GM12878 (cell line): ENCODE measurements at regions not wholly inside any gene's neighbourhood (a gene's known extent, or its start where the extent isn't known, plus 50 kb on each side); places are given as distances from the start of the nearest gene placed in this dataset.

Experiments
- ATAC-seq: fragments of 200-7000 bp; cut with Tn5 transposase; 3 replicates; pipeline ENCODE4 v1.9.1; 2020; ENCODE audit warnings: mild to moderate bottlenecking, moderate library complexity
- BruUV-seq: library from RNA; stranded (reverse); fragments of 400-500 nt; replicated peaks from 2 replicates; lab custom pipeline; 2021; lab: Mats Ljungman, UMichigan
- CTCF ChIA-PET: fragments of 300-600 bp; sonication (Branson Sonifier 250); formaldehyde crosslinking; extraction: SDS; loops from one replicate; lab custom pipeline; 2021; ENCODE audit warnings: inconsistent platforms; lab: Yijun Ruan, JAX
- POLR2A ChIA-PET: fragments of 350-600 bp; formaldehyde crosslinking; extraction: SDS; loops from one replicate; lab custom pipeline; 2021; ENCODE audit warnings: inconsistent platforms; lab: Charles Lee
- RAD21 ChIA-PET: fragments of 300-600 bp; sonication (Branson Sonifier 250); formaldehyde crosslinking; loops from one replicate; lab custom pipeline; 2023; ENCODE audit warnings: antibody characterized with exemption; ENCODE audit not compliant: unreplicated experiment; lab: Charles Lee
- SMC1A ChIA-PET: fragments of 300-600 bp; sonication (Branson Sonifier 250); formaldehyde crosslinking; loops from one replicate; lab custom pipeline; 2023; ENCODE audit not compliant: unreplicated experiment, uncharacterized antibody; lab: Charles Lee
- DNase-seq: peaks from one replicate; pipeline ENCODE4 v3.0.0-alpha.2; 2011; ENCODE audit warnings: low read depth, low spot score
- FAIRE-seq: peaks from 3 replicates; lab custom pipeline; 2011; peaks lifted over from hg19 to GRCh38; lab: Jason Lieb, UNC
- H2AFZ ChIP-seq: 2 replicates; pipeline ENCODE4 v1.6.0; 2011; ENCODE audit warnings: low read depth, low read length, control low read depth; ENCODE audit not compliant: control insufficient read depth
- H3K27ac ChIP-seq: 2 replicates; pipeline ENCODE4 v1.5.1; 2011; ENCODE audit warnings: control low read depth; ENCODE audit not compliant: control insufficient read depth, insufficient read depth
- H3K27me3 ChIP-seq, 2 experiments: replicated peaks in 1 of 2; 2 replicates each; pipeline versions ENCODE4 v1.6.0 to v1.6.1; 2011; ENCODE audit warnings: low read length in 1 of 2; ENCODE audit not compliant: control insufficient read depth in 2 of 2, insufficient read depth in 2 of 2
- H3K36me3 ChIP-seq, 2 experiments: 2 replicates each; pipeline ENCODE4 v1.5.1; 2011; ENCODE audit warnings: low read length in 1 of 2; ENCODE audit not compliant: control insufficient read depth in 2 of 2, insufficient read depth in 2 of 2
- H3K4me1 ChIP-seq: 2 replicates; pipeline ENCODE4 v1.6.1; 2011; ENCODE audit warnings: mild to moderate bottlenecking, low read length, moderate library complexity, mixed read lengths; ENCODE audit not compliant: control insufficient read depth, insufficient read depth
- H3K4me2 ChIP-seq: 2 replicates; pipeline ENCODE4 v1.6.0; 2011; ENCODE audit warnings: control low read depth; ENCODE audit not compliant: control insufficient read depth, insufficient read depth
- H3K4me3 ChIP-seq: fragments of 200-600 bp; sonication (generic); 2 replicates; pipeline ENCODE4 v1.5.1; 2016
- H3K79me2 ChIP-seq: 2 replicates; pipeline ENCODE4 v1.6.0; 2011; ENCODE audit warnings: low read length; ENCODE audit not compliant: control insufficient read depth, insufficient read depth
- H3K9ac ChIP-seq: 2 replicates; pipeline ENCODE4 v1.8.0; 2011; ENCODE audit warnings: low read length, control low read depth, mixed read lengths; ENCODE audit not compliant: control insufficient read depth, insufficient read depth
- H3K9me3 ChIP-seq: replicated peaks from 3 replicates; pipeline ENCODE4 v1.5.1; 2011; ENCODE audit warnings: mild to moderate bottlenecking, low read length; ENCODE audit not compliant: control insufficient read depth, insufficient read depth
- H4K20me1 ChIP-seq: 2 replicates; pipeline ENCODE4 v1.6.0; 2011; ENCODE audit not compliant: control insufficient read depth, insufficient read depth
- BACH1 ChIP-seq: fragments of 450-650 bp; IDR thresholded peaks from 2 replicates; pipeline ENCODE4 v1.6.1; 2017; ENCODE audit warnings: mild to moderate bottlenecking, borderline replicate concordance
- CEBPB ChIP-seq, 2 experiments: fragments of 150-350 bp in 1 of 2; IDR thresholded peaks; 2 replicates each; pipeline ENCODE4 v1.6.1; 2012 to 2014; ENCODE audit warnings: low read depth in 2 of 2, low read length in 2 of 2, borderline replicate concordance in 1 of 2, inconsistent platforms in 1 of 2
- CHD2 ChIP-seq: IDR thresholded peaks from 2 replicates; pipeline ENCODE4 v1.6.1; 2011; ENCODE audit warnings: low read depth, low read length, improper control_type of control experiment, borderline replicate concordance
- E2F4 ChIP-seq: IDR thresholded peaks from 2 replicates; pipeline ENCODE4 v1.6.1; 2012; ENCODE audit warnings: low read depth, low read length, improper control_type of control experiment
- EGR1 ChIP-seq, 2 experiments: IDR thresholded peaks; 1 replicate in 1 of 2; 2 replicates in 1 of 2; pipeline ENCODE4 v1.6.1; 2011 to 2012; ENCODE audit warnings: low read depth in 2 of 2, low read length in 2 of 2, borderline replicate concordance in 1 of 2, mild to moderate bottlenecking in 1 of 2, moderate library complexity in 1 of 2
- FOS ChIP-seq: IDR thresholded peaks from 3 replicates; pipeline ENCODE4 v1.6.1; 2011; ENCODE audit warnings: borderline replicate concordance; ENCODE audit not compliant: insufficient read length; ENCODE audit errors: extremely low read depth
- HDAC6 ChIP-seq: fragments of 200-600 bp; sonication (generic); IDR thresholded peaks from one replicate; pipeline ENCODE4 v1.8.0; 2017; ENCODE audit warnings: antibody characterized with exemption; ENCODE audit not compliant: unreplicated experiment
- IRF5 ChIP-seq: fragments of 450-650 bp; IDR thresholded peaks from 2 replicates; pipeline ENCODE4 v1.6.1; 2017; ENCODE audit warnings: borderline replicate concordance
- MAX ChIP-seq: IDR thresholded peaks from 2 replicates; pipeline ENCODE4 v1.6.1; 2012; ENCODE audit warnings: low read depth, low read length, improper control_type of control experiment
- NFIC ChIP-seq: IDR thresholded peaks from 2 replicates; pipeline ENCODE4 v1.6.1; 2012; ENCODE audit warnings: low read depth, mild to moderate bottlenecking, inconsistent platforms, low read length, moderate library complexity
- RAD21 ChIP-seq: IDR thresholded peaks from 2 replicates; pipeline ENCODE4 v1.6.1; 2011; ENCODE audit warnings: mild to moderate bottlenecking, low read depth, low read length, moderate library complexity; ENCODE audit not compliant: insufficient read depth
- RELA ChIP-seq: fragments of 450-650 bp; IDR thresholded peaks from 2 replicates; pipeline ENCODE4 v1.8.0; 2014; ENCODE audit warnings: borderline replicate concordance; ENCODE audit not compliant: partially characterized antibody
- RUNX3 ChIP-seq: IDR thresholded peaks from 2 replicates; pipeline ENCODE4 v1.6.1; 2012; ENCODE audit warnings: low read length, inconsistent platforms
- SIN3A ChIP-seq: IDR thresholded peaks from 2 replicates; pipeline ENCODE4 v1.6.1; 2012; ENCODE audit warnings: low read depth, low read length, improper control_type of control experiment
- YBX1 ChIP-seq: fragments of 450-650 bp; IDR thresholded peaks from 2 replicates; pipeline ENCODE4 v1.6.1; 2016; ENCODE audit warnings: antibody characterized with exemption
- YY1 ChIP-seq: IDR thresholded peaks from 2 replicates; pipeline ENCODE4 v1.6.1; 2011; ENCODE audit warnings: low read depth, mild to moderate bottlenecking, low read length
- ZBED1 ChIP-seq: IDR thresholded peaks from 2 replicates; pipeline ENCODE4 v1.6.1; 2016; ENCODE audit warnings: borderline replicate concordance
- ZBTB4 ChIP-seq: fragments of 450-650 bp; formaldehyde crosslinking; IDR thresholded peaks from 2 replicates; pipeline ENCODE4 v1.4.0; 2022; ENCODE audit warnings: mild to moderate bottlenecking, moderate library complexity
- ZNF274 ChIP-seq: IDR thresholded peaks from one replicate; pipeline ENCODE4 v1.8.0; 2011; ENCODE audit not compliant: insufficient read length, insufficient read depth
- WGBS: methylation state at CpG from one replicate; pipeline ENCODE4 v1.1.6; 2016; ENCODE audit warnings: low lambda C conversion rate; ENCODE audit not compliant: insufficient replicate concordance, insufficient coverage; ENCODE audit errors: missing lambda C conversion rate; 5-methylcytosine and 5-hydroxymethylcytosine counted together
- in situ Hi-C: fragments of 300-500 bp; cut with MboI; formaldehyde crosslinking; loops from 9 replicates; pipeline ENCODE4 v1.14.3; 2018; ENCODE audit warnings: mixed read lengths
- intact Hi-C: fragments of 100-400 bp; cut with micrococcal nuclease; formaldehyde crosslinking; loops from one replicate; pipeline ENCODE4 v1.14.2; 2022; ENCODE audit not compliant: unreplicated experiment

- Histone ChIP-seq H3K36me3 (no peaks in the 10 kb centered on the region), H3K27me3 (no peaks in the 10 kb centered on the region), H3K4me2 (no peak overlapping the region), H3K79me2 (no peaks in the 10 kb centered on the region), H3K4me3 (no peak overlapping the region), H2AFZ (no peak overlapping the region), H3K9me3 (no peaks in the 10 kb centered on the region), H4K20me1 (no peaks in the 10 kb centered on the region), H3K4me1 (no peaks in the 10 kb centered on the region), H3K9ac (no peak overlapping the region), H3K27ac (no peak overlapping the region)
- POLR2A ChIA-PET = no interaction called here
- RAD21 ChIA-PET = no interaction called here
- FAIRE-seq (no peak), ATAC-seq (no peak), DNase-seq (no peak)
- CTCF ChIA-PET = no interaction called here
- intact Hi-C loops = no loop called here
- no TSS peak for BruUV-seq
- 2% methylated on average over 3 of the region's 3 CpGs for WGBS
- in situ Hi-C loops = no loop called here
- SMC1A ChIA-PET = no interaction called here
- TF ChIP-seq MAX (no peak), RAD21 (no peak), YY1 (no peak), EGR1 (IDR thresholded peaks at IDR 0.05; ENCODE audit: borderline replicate concordance in 1 of 2, low read depth in 2 of 2, low read length in 2 of 2) (no peak), FOS (no peak), SIN3A (no peak), RELA (no peak), BACH1 (no peak), YBX1 (no peak), CHD2 (no peak), NFIC (no peak), E2F4 (no peak), HDAC6 (no peak), CEBPB (IDR thresholded peaks at IDR 0.05; ENCODE audit: borderline replicate concordance in 1 of 2, low read depth in 2 of 2, low read length in 2 of 2) (no peak), ZBTB4 (no peak), ZBED1 (no peak), ZNF274 (no peak), RUNX3 (no peak), IRF5 (no peak)
Measured at GRCh38 chr9:12980085-12980851, 205.4 kb downstream of the LURAP1L start.
